SK-N-SH (cell line): ENCODE measurements at regions not wholly inside any gene's neighbourhood (a gene's known extent, or its start where the extent isn't known, plus 50 kb on each side); places are given as distances from the start of the nearest gene placed in this dataset.

Experiments
- CTCF ChIP-seq: fragments of 200-600 bp; sonication (generic); IDR thresholded peaks from 2 replicates; pipeline ENCODE4 v1.6.1; 2017; ENCODE audit warnings: antibody characterized with exemption, mild to moderate bottlenecking, moderate library complexity
- GATA2 ChIP-seq: sonication (generic); formaldehyde crosslinking; IDR thresholded peaks from 2 replicates; pipeline ENCODE4 v1.5.0; 2020; ENCODE audit warnings: mild to moderate bottlenecking, missing genetic modification reagents
- POLR2AphosphoS5 ChIP-seq: IDR thresholded peaks from 2 replicates; pipeline ENCODE4 v1.6.1; 2012; ENCODE audit warnings: low read depth, low read length
- SIN3A ChIP-seq: IDR thresholded peaks from 2 replicates; pipeline ENCODE4 v1.6.1; 2012; ENCODE audit warnings: low read depth, mild to moderate bottlenecking, low read length, moderate library complexity, borderline replicate concordance
- USF2 ChIP-seq: fragments of 150-350 bp; IDR thresholded peaks from 2 replicates; pipeline ENCODE4 v1.6.1; 2017; ENCODE audit warnings: antibody characterized with exemption, low read length, low read depth, borderline replicate concordance

GRCh38 chr22:22712092-22712658 is 67.8 kb downstream of the GGTLC2 start:
- TF ChIP-seq SIN3A = no peak
- no peak for TF ChIP-seq CTCF
- TF ChIP-seq USF2 = no peak
- TF ChIP-seq GATA2 (CRISPR knock-in tag) = no peak
- no peak for TF ChIP-seq POLR2AphosphoS5
